ENCODE measurements at regions not wholly inside any gene's neighbourhood (a gene's known extent, or its start where the extent isn't known, plus 50 kb on each side); places are given as distances from the start of the nearest gene placed in this dataset.

DNA sequence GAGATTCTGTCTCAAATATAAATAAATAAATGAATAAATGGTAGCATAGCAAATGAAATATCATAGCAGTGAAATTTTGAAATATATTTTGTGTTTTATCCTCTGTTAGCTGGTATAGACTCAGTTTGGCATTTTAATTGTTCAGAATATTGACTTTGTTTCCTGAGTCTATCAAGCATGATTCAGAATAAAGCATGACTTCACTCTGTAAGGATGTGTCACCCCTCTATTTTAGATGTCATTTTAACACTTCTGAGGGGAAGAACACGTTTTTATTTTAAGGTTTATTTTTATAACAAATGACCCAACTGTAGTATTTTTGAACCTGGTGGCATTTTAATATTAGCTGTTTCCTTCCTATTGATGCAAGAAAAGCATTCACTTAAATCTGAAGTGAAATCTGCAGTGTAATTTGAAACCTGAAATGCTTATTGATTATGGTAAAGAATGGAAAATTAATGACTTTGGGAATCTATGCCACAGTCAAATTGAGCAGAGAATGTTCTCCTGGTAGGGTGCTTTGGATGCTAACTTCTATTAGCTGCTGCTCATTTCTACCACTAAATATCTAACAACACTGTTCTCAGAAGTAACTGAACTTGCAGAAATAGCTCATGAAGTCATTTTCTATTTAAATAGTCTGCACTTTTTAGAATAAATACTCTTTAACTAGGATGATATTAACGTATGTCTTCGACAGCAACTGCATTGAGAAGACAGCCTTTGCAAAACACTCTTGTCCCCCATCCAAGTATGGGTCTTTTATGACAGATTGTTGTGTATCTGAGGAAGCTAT, 114.2 kb downstream of the SOX4 start:
- H3K4me3 ChIP-seq (replicated peaks in 1 of 3; ENCODE audit: insufficient read depth in 1 of 3, low read depth in 1 of 3, low read length in 3 of 3): no peak overlapping the region
- peaks cover 22% of the 10 kb centered on the region for H3K4me1 ChIP-seq (ENCODE audit: control insufficient read depth, extremely low read depth, insufficient read depth, low read length)
- no peak overlapping the region for H3K9ac ChIP-seq (replicated peaks; ENCODE audit: extremely low read depth, insufficient read depth, low read length)
- H3K27me3 ChIP-seq (ENCODE audit: control insufficient read depth in 2 of 2, insufficient read depth in 2 of 2, low read length in 2 of 2): no peaks in the 10 kb centered on the region
- ChIA-PET POLR2A (no interaction called here), CTCF (interaction anchor here (0.7 to 1.6 kb wide), 3 partner anchors 9 to 119 kb away, joined by 3 to 6 read pairs (median 3); no protein-coding TSS in a partner anchor)
- no peaks in the 10 kb centered on the region for H3K9me3 ChIP-seq (replicated peaks; ENCODE audit: control insufficient read depth, insufficient read depth, low read length)
- no peak for TF ChIP-seq CTCF (IDR thresholded peaks at IDR 0.05; ENCODE audit: extremely low read depth in 1 of 2, insufficient read depth in 1 of 2, low read depth in 1 of 2, low read length in 2 of 2)
- TF ChIP-seq FOS (IDR thresholded peaks at IDR 0.05; ENCODE audit: borderline replicate concordance, insufficient read depth, low read length): peak; percentile 81
- TF ChIP-seq EZH2 (IDR thresholded peaks at IDR 0.05; ENCODE audit: borderline replicate concordance, low read depth, low read length, severe bottlenecking): no peak
- TF ChIP-seq POLR2A (IDR thresholded peaks at IDR 0.05; ENCODE audit: low read depth, low read length): no peak
- TF ChIP-seq JUN (IDR thresholded peaks at IDR 0.05; ENCODE audit: borderline replicate concordance, insufficient read depth, insufficient read length, low read depth): peak; percentile 69
- no peak for TF ChIP-seq GATA2 (IDR thresholded peaks at IDR 0.05; ENCODE audit: insufficient read depth, insufficient read length, low read depth, low read length)
- H3K79me2 ChIP-seq (ENCODE audit: control insufficient read depth, insufficient read depth, low read length): peaks cover 33% of the 10 kb centered on the region
- H2AFZ ChIP-seq (ENCODE audit: low read depth, low read length): no peak overlapping the region
- no peaks in the 10 kb centered on the region for H3K36me3 ChIP-seq (ENCODE audit: control insufficient read depth in 2 of 2, extremely low read depth in 1 of 2, insufficient read depth in 2 of 2, low read length in 2 of 2)
- no TSS peak for BruUV-seq (replicated peaks)
- peak overlapping the region; percentile 25 for H3K4me2 ChIP-seq (ENCODE audit: insufficient read depth, low read length)
- FAIRE-seq (no peak), DNase-seq (ENCODE audit: low read depth, low spot score) (peak; percentile 50)
- peaks cover 3% of the 10 kb centered on the region for H3K9me1 ChIP-seq (replicated peaks; ENCODE audit: control insufficient read depth, extremely low read depth, insufficient read depth, low read length)
- no peaks in the 10 kb centered on the region for H4K20me1 ChIP-seq (replicated peaks; ENCODE audit: control insufficient read depth, extremely low read depth, insufficient read depth, low read length)
- H3K27ac ChIP-seq (ENCODE audit: insufficient read depth, low read depth, low read length): peak overlapping the region; percentile 69
- intact Hi-C loops (cut with micrococcal nuclease): no loop called here
- dilution Hi-C loops (cut with MboI; ENCODE audit: extremely low pct_ligation_motif_present, low sequenced_read_pairs): no loop called here

Measured in endothelial cell of umbilical vein (primary cell).